A673 (cell line): ENCODE measurements at regions not wholly inside any gene's neighbourhood (a gene's known extent, or its start where the extent isn't known, plus 50 kb on each side); places are given as distances from the start of the nearest gene placed in this dataset.

Source experiments
- BruUV-seq: library from RNA; stranded (reverse); fragments of 400-500 nt; replicated peaks from 2 replicates; lab custom pipeline; 2021; lab: Mats Ljungman, UMichigan
- CTCF ChIA-PET: fragments of 300-600 bp; sonication (Branson Sonifier 250); formaldehyde crosslinking; loops from one replicate; lab custom pipeline; 2022; ENCODE audit warnings: antibody characterized with exemption; lab: Charles Lee
- POLR2A ChIA-PET: fragments of 300-600 bp; sonication (Branson Sonifier 250); formaldehyde crosslinking; loops from one replicate; lab custom pipeline; 2022; ENCODE audit warnings: antibody characterized with exemption; ENCODE audit not compliant: low non-redundant PET; lab: Charles Lee
- DNase-seq: peaks from one replicate; pipeline ENCODE4 v3.0.0-alpha.2; 2015; ENCODE audit warnings: low spot score
- H3K27ac ChIP-seq: fragments of 200-600 bp; sonication (generic); 2 replicates; pipeline ENCODE4 v1.5.1; 2016; ENCODE audit warnings: mixed run types, low read depth, mild to moderate bottlenecking, mixed read lengths, antibody characterized with exemption, low read length; ENCODE audit not compliant: poor library complexity, severe bottlenecking
- H3K27me3 ChIP-seq: fragments of 200-600 bp; sonication (generic); replicated peaks from 2 replicates; pipeline ENCODE4 v1.6.1; 2017; ENCODE audit warnings: mixed run types, low read depth, mild to moderate bottlenecking, mixed read lengths, antibody characterized with exemption, low read length; ENCODE audit not compliant: insufficient read depth, poor library complexity
- H3K36me3 ChIP-seq: fragments of 200-600 bp; sonication (generic); 2 replicates; pipeline ENCODE4 v1.6.1; 2016; ENCODE audit warnings: mixed run types, mild to moderate bottlenecking, mixed read lengths, antibody characterized with exemption, low read length; ENCODE audit not compliant: insufficient read depth, poor library complexity, severe bottlenecking
- H3K4me1 ChIP-seq: fragments of 200-600 bp; sonication (generic); 2 replicates; pipeline ENCODE4 v1.6.1; 2017; ENCODE audit warnings: mixed run types, mild to moderate bottlenecking, mixed read lengths, antibody characterized with exemption, low read length; ENCODE audit not compliant: insufficient read depth, poor library complexity, severe bottlenecking
- H3K4me3 ChIP-seq: fragments of 200-600 bp; sonication (generic); 2 replicates; pipeline ENCODE4 v1.5.1; 2016; ENCODE audit warnings: low read depth, mixed run types, mild to moderate bottlenecking, mixed read lengths, low read length; ENCODE audit not compliant: poor library complexity, severe bottlenecking
- H3K9me3 ChIP-seq: fragments of 200-600 bp; sonication (generic); 2 replicates; pipeline ENCODE4 v1.6.1; 2016; ENCODE audit warnings: mixed run types, low read depth, mild to moderate bottlenecking, mixed read lengths, antibody characterized with exemption, low read length; ENCODE audit not compliant: poor library complexity, severe bottlenecking
- CTCF ChIP-seq: fragments of 300-800, 200-600 bp; sonication (generic); conservative IDR thresholded peaks from 2 replicates; pipeline ENCODE4 v1.5.1; 2017; ENCODE audit warnings: low read depth, mild to moderate bottlenecking, antibody characterized with exemption, low read length, moderate library complexity, mixed read lengths
- EZH2 ChIP-seq: fragments of 200-600 bp; sonication (generic); IDR thresholded peaks from 2 replicates; pipeline ENCODE4 v1.6.1; 2017; ENCODE audit warnings: borderline replicate concordance, low read depth, mild to moderate bottlenecking, mixed read lengths, antibody characterized with exemption, low read length; ENCODE audit not compliant: poor library complexity, severe bottlenecking
- intact Hi-C: fragments of 100-400 bp; cut with micrococcal nuclease; formaldehyde crosslinking; loops from one replicate; pipeline ENCODE4 v1.10.0; 2022; ENCODE audit not compliant: unreplicated experiment

- no peak for DNase-seq
- no peaks in the 10 kb centered on the region for H3K4me1 ChIP-seq
- H3K27ac ChIP-seq, result no peak overlapping the region
- TF ChIP-seq CTCF (no peak), EZH2 (no peak)
- BruUV-seq, result no TSS peak
- H3K36me3 ChIP-seq, result no peaks in the 10 kb centered on the region
- intact Hi-C loops, result no loop called here
- H3K27me3 ChIP-seq, result no peaks in the 10 kb centered on the region
- CTCF ChIA-PET, result no interaction called here
- no peak overlapping the region for H3K4me3 ChIP-seq
- POLR2A ChIA-PET, result no interaction called here
- H3K9me3 ChIP-seq, result peaks cover 15% of the 10 kb centered on the region
Measured at GRCh38 chr2:15112216-15112615, 448.9 kb downstream of the NBAS start.

GRCh38 chr2:15115776-15116175, 445.4 kb downstream of the NBAS start:
- Histone ChIP-seq H3K36me3 (no peaks in the 10 kb centered on the region), H3K27ac (no peak overlapping the region), H3K4me3 (no peak overlapping the region), H3K4me1 (peaks cover 8% of the 10 kb centered on the region), H3K9me3 (peaks cover 15% of the 10 kb centered on the region), H3K27me3 (no peaks in the 10 kb centered on the region)
- POLR2A ChIA-PET, result no interaction called here
- CTCF ChIA-PET, result no interaction called here
- BruUV-seq, result no TSS peak
- no peak for DNase-seq
- intact Hi-C loops, result no loop called here
- TF ChIP-seq EZH2, result no peak
- no peak for TF ChIP-seq CTCF

- Histone ChIP-seq H3K4me3 (no peak overlapping the region), H3K27ac (no peak overlapping the region), H3K27me3 (no peaks in the 10 kb centered on the region), H3K36me3 (no peaks in the 10 kb centered on the region), H3K9me3 (peaks cover 15% of the 10 kb centered on the region), H3K4me1 (peaks cover 9% of the 10 kb centered on the region)
- POLR2A ChIA-PET, result interaction anchor here (0.6 kb wide), 1 partner anchor 444 kb away, joined by 3 read pairs; the partner anchor contains the start of gene NBAS
- intact Hi-C loops, result no loop called here
- TF ChIP-seq CTCF, result no peak
- no peak for TF ChIP-seq EZH2
- BruUV-seq, result no TSS peak
- DNase-seq, result no peak
- CTCF ChIA-PET, result no interaction called here
Measured at GRCh38 chr2:15116830-15117229, 444.3 kb downstream of the NBAS start.
